T47D (cell line): ENCODE measurements at regions not wholly inside any gene's neighbourhood (a gene's known extent, or its start where the extent isn't known, plus 50 kb on each side); places are given as distances from the start of the nearest gene placed in this dataset.
"Not testable (repeated sequence)": the region's sequence is repeated elsewhere in the genome, so short reads cannot be mapped to it uniquely, and the experiment has no call there.

Experiments
- DNase-seq, 2 experiments: peaks; one replicate each; pipeline versions ENCODE4 v3.0.0 to v3.0.0-alpha.2; 2011 to 2012; ENCODE audit warnings: low read depth in 1 of 2, low spot score in 1 of 2
- JUND ChIP-seq: IDR thresholded peaks from 2 replicates; pipeline ENCODE4 v1.6.1; 2012; ENCODE audit warnings: low read depth
- in situ Hi-C: cut with HindIII; loops from 2 replicates; pipeline ENCODE4 v1.10.0; 2016; ENCODE audit warnings: low sequenced_read_pairs, low pct_unique_long_range_greater_than_20kb

GRCh38 chr10:101280511-101280910 is 51.2 kb upstream of the LBX1 start:
- no peak for TF ChIP-seq JUND
- no peak for DNase-seq
- in situ Hi-C loops, result no loop called here

DNA sequence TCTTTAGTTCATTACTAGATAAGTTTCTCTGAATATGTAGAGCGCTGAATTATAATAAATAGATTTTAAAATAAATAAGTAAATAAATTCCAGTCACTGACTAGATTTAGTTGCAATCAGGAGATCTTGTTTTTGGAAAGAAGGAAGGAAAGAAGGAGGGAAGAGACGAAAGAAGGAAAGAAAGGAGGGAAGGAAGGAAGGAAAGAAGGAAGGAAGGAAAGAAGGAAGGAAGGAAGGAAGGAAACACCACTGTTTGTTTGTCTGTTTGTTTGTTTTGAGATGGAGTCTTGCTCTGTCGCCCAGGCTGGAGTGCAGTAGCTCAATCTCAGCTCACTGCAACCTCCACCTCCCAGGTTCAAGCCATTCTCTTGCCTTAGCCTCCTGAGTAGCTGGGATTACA is 51.7 kb upstream of the LBX1 start:
- in situ Hi-C loops, DNase-seq: not testable (repeated sequence)

DNA sequence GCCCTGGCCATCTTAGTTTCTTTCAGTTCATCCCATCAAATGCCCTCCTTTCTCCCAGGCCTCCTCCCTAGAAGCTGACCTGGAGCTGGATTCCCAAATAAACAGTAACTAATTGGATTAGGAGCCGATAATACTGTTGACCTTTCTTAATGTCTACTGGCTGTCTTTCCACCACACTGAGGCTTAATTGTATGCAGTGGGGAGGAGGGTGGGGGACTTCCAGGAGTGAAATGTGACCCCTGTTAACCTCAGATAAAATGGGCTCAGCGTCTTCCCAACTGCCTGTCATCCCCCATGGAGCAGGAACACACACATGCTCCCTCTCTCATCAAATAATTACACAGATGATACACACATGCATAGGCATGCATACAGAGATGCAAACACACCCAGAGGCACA is 53.7 kb upstream of the LBX1 start:
- TF ChIP-seq JUND, result no peak
- no peak for DNase-seq
- in situ Hi-C loops, result no loop called here

DNA sequence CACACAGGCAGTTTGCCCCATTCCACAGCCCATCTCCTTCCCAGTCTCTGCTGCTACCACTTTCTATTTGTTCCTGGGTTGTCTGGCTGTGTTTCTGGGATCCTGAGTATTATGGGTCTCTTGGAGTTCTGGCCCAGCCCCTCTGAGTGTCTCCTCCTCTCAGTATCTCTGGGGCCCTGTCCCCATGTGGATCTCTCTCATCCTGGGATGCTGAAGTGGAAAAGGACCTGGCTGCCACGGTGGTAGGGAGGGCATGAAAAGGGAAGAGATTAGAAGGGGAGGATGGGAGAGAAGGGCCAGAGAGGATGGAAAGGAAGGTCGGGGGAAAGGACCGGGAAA is 54.5 kb upstream of the LBX1 start:
- no peak for TF ChIP-seq JUND
- in situ Hi-C loops, result no loop called here
- no peak for DNase-seq

- no peak for DNase-seq
- in situ Hi-C loops, result no loop called here
- TF ChIP-seq JUND, result no peak
Measured at GRCh38 chr10:101284101-101284743, 55.0 kb upstream of the LBX1 start.

- no peak for TF ChIP-seq JUND
- DNase-seq, result no peak
- in situ Hi-C loops, result no loop called here
Measured at GRCh38 chr10:101284744-101285463, 55.6 kb upstream of the LBX1 start.

- in situ Hi-C loops, result no loop called here
- no peak for DNase-seq
- TF ChIP-seq JUND, result no peak
Measured at GRCh38 chr10:101285519-101286070, 56.3 kb upstream of the LBX1 start.

GRCh38 chr10:101286248-101287046 is 57.2 kb upstream of the LBX1 start:
- no peak for DNase-seq
- TF ChIP-seq JUND, result no peak
- in situ Hi-C loops, result no loop called here

DNA sequence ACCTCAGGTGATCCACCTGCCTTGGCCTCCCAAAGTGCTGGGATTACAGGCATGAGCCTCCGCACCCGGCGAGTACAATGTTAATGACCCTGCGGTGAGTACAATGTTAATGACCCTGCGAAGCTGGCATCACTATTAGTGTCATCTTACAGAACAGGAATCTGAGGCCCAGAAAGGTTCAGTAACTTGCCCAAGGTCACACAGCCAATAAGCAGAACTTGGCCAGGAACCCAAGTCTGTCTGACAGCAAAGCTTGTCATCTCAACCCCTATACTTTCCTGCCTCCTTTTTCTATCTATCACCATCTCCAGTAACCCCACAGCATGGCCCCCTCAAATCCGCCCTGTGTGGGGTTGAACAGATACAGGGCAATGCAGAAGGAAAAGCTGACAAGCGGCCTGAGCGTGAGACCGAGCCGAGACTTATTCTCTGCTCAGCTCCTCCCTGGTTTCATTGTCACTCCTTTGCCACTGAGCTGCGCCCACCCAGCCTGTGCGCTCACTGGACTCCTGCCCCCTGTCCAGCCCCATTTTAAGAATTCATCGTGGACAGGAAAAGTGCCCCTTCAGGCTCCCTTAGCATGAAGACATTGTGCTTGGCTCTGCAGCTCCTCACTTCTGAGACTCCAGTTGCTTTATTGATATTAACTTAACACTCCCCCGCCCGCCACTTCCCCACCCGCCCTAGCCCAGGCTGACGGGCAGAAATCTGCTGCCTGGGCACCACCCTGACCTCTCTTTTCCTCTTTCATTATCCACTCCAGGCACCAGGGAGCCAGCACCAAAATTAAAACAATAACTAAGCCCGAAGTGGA is 58.1 kb upstream of the LBX1 start:
- no peak for TF ChIP-seq JUND
- in situ Hi-C loops, result no loop called here
- DNase-seq, result no peak

- DNase-seq, result no peak
- no peak for TF ChIP-seq JUND
- in situ Hi-C loops, result no loop called here
Measured at GRCh38 chr10:101287997-101288635, 58.9 kb upstream of the LBX1 start.

- DNase-seq, result no peak
- in situ Hi-C loops, result no loop called here
- no peak for TF ChIP-seq JUND
Measured at GRCh38 chr10:101289541-101289940, 60.3 kb upstream of the LBX1 start.

- DNase-seq, result no peak
- TF ChIP-seq JUND, result no peak
- in situ Hi-C loops, result no loop called here
Measured at GRCh38 chr10:101290431-101290830, 61.2 kb upstream of the LBX1 start.
